Breast epithelium (tissue), 3 donors: ENCODE measurements at regions not wholly inside any gene's neighbourhood (a gene's known extent, or its start where the extent isn't known, plus 50 kb on each side); places are given as distances from the start of the nearest gene placed in this dataset.

Experiments used
- POLR2A ChIP-seq: fragments of 450-650 bp; IDR thresholded peaks from one replicate; pipeline ENCODE4 v1.6.1; 2016; ENCODE audit warnings: antibody characterized with exemption, mild to moderate bottlenecking, moderate library complexity
- TF ChIP-seq, protein P1 (sequence below), 3 donors: fragments of 450-650 bp; IDR thresholded peaks; one replicate each; pipeline ENCODE4 v1.5.1; 2016 to 2017; ENCODE audit warnings: antibody characterized with exemption in 3 of 3, mild to moderate bottlenecking in 3 of 3, moderate library complexity in 3 of 3

DNA sequence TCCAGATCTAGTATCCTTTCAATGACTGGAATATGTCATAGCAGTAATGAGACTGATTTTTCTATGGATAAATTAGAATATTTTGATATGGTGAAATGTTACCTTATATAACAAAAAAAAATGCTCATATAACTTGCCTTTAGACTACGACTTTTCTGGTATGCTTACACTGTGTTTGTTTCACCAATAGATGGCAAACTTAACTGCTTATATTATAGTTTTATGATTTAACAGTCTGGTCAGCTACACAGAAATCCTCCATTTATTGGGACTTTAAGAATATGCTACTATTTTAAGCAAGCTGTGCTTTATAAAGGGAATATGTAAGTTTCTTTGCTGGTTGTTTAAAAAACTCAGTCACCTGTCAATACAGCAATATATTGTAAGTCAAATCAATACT, 205.6 kb downstream of the VGLL3 start:
- TF ChIP-seq, protein P1, sequence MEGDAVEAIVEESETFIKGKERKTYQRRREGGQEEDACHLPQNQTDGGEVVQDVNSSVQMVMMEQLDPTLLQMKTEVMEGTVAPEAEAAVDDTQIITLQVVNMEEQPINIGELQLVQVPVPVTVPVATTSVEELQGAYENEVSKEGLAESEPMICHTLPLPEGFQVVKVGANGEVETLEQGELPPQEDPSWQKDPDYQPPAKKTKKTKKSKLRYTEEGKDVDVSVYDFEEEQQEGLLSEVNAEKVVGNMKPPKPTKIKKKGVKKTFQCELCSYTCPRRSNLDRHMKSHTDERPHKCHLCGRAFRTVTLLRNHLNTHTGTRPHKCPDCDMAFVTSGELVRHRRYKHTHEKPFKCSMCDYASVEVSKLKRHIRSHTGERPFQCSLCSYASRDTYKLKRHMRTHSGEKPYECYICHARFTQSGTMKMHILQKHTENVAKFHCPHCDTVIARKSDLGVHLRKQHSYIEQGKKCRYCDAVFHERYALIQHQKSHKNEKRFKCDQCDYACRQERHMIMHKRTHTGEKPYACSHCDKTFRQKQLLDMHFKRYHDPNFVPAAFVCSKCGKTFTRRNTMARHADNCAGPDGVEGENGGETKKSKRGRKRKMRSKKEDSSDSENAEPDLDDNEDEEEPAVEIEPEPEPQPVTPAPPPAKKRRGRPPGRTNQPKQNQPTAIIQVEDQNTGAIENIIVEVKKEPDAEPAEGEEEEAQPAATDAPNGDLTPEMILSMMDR (IDR thresholded peaks at IDR 0.05): peak in 1 of 3 donors; percentile 21
- no peak for TF ChIP-seq POLR2A
